AG04449 (cell line): ENCODE measurements at regions not wholly inside any gene's neighbourhood (a gene's known extent, or its start where the extent isn't known, plus 50 kb on each side); places are given as distances from the start of the nearest gene placed in this dataset.
"Not testable (repeated sequence)": the region's sequence is repeated elsewhere in the genome, so short reads cannot be mapped to it uniquely, and the experiment has no call there.

ENCODE experiments used
- CTCF ChIA-PET: fragments of 350-600 bp; formaldehyde crosslinking; extraction: SDS; loops from one replicate; lab custom pipeline; 2021; ENCODE audit warnings: antibody characterized with exemption; lab: Yijun Ruan, JAX
- POLR2A ChIA-PET: fragments of 400-600, 350-600 bp; formaldehyde crosslinking; extraction: SDS; loops from one replicate; lab custom pipeline; 2020; ENCODE audit warnings: antibody characterized with exemption, inconsistent platforms; lab: Yijun Ruan, JAX
- DNase-seq: peaks from one replicate; pipeline ENCODE4 v3.0.0-alpha.2; 2010; ENCODE audit warnings: low read depth, low spot score
- H3K4me3 ChIP-seq: 2 replicates; pipeline ENCODE4 v1.5.1; 2011; ENCODE audit warnings: low read depth, mild to moderate bottlenecking, control low read depth, low read length
- TF ChIP-seq, protein P1 (sequence below): IDR thresholded peaks from one replicate; pipeline ENCODE4 v1.5.1; 2011; ENCODE audit warnings: mild to moderate bottlenecking, moderate library complexity, low read length, control low read depth, inconsistent platforms; ENCODE audit not compliant: insufficient read depth; ENCODE audit errors: missing control alignments

- TF ChIP-seq, protein P1, sequence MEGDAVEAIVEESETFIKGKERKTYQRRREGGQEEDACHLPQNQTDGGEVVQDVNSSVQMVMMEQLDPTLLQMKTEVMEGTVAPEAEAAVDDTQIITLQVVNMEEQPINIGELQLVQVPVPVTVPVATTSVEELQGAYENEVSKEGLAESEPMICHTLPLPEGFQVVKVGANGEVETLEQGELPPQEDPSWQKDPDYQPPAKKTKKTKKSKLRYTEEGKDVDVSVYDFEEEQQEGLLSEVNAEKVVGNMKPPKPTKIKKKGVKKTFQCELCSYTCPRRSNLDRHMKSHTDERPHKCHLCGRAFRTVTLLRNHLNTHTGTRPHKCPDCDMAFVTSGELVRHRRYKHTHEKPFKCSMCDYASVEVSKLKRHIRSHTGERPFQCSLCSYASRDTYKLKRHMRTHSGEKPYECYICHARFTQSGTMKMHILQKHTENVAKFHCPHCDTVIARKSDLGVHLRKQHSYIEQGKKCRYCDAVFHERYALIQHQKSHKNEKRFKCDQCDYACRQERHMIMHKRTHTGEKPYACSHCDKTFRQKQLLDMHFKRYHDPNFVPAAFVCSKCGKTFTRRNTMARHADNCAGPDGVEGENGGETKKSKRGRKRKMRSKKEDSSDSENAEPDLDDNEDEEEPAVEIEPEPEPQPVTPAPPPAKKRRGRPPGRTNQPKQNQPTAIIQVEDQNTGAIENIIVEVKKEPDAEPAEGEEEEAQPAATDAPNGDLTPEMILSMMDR = no peak
- H3K4me3 ChIP-seq = no peak overlapping the region
- ChIA-PET POLR2A (no interaction called here), CTCF (no interaction called here)
- DNase-seq = no peak
These were observed 130.2 kb upstream of the PKP2 start for GRCh38 chr12:33026791-33027190.

GRCh38 chr12:33022724-33023123 is 126.1 kb upstream of the PKP2 start:
- H3K4me3 ChIP-seq, CTCF ChIA-PET, DNase-seq, POLR2A ChIA-PET: not testable (repeated sequence)

GRCh38 chr12:33017029-33017428 is 120.5 kb upstream of the PKP2 start:
- DNase-seq, H3K4me3 ChIP-seq, POLR2A ChIA-PET, CTCF ChIA-PET: not testable (repeated sequence)

DNA sequence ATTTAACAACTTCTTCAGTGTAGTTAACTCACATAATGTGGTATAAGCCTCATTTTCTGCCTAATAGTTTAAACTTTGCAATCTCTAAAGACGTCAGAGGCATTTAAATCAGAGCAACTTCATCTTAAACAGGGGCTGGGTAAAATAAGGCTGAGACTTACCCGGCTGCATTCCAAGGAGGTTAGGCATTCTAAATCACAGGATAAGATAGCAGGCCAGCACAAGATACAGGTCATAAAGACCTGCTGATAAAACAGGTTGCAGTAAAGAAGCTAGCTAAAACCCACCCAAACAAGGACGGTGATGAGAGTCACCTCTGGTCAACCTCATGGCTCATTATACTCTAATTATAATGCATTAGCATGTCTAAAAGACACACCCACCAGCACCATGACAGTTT is 115.6 kb upstream of the PKP2 start:
- POLR2A ChIA-PET = no interaction called here
- CTCF ChIA-PET = no interaction called here
- TF ChIP-seq, protein P1 = no peak
- no peak overlapping the region for H3K4me3 ChIP-seq
- no peak for DNase-seq

DNA sequence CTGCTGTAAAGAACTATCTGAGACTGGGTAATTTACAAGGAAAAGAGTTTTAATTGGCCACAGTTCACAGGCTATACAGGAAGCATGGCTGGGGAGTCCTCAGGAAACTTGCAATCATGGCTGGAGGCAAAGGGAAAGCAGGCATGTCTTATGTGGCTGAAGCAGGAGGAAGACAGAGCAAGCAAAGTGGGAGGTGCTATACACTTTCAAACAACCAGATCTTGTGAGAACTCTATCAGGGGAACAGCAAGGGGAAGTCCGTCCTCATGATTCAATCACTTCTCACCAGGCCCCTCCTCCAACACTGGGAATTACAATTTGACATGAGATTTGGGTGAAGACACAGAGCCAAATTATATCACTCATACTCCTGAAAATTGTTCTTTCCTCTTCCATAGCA is 109.5 kb upstream of the PKP2 start:
- TF ChIP-seq, protein P1 = no peak
- DNase-seq = no peak
- ChIA-PET POLR2A (no interaction called here), CTCF (no interaction called here)
- no peak overlapping the region for H3K4me3 ChIP-seq

GRCh38 chr12:33000016-33000415 is 103.4 kb upstream of the PKP2 start:
- POLR2A ChIA-PET = no interaction called here
- DNase-seq = no peak
- CTCF ChIA-PET = no interaction called here
- H3K4me3 ChIP-seq = no peak overlapping the region
- TF ChIP-seq, protein P1 = no peak

DNA sequence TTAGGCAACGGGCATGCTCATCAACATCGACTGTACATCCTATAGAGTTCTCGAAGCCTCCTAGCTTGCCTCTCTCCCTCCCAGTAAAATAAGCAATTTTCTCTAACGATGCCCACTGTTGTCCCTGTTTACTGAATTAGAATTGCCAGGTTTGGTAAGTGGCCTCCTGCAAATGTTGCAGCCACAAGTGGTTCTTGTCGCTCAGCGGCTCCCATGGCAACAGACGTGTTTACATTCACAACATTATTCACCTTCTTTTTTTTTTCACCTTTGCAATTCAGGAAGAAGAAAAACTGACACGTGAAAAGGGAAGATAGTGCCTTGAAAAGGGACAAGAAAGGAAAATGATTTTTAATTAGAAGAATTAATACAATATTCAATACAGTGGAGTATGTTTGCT is 100.9 kb upstream of the PKP2 start:
- ChIA-PET CTCF (no interaction called here), POLR2A (no interaction called here)
- TF ChIP-seq, protein P1 = no peak
- no peak overlapping the region for H3K4me3 ChIP-seq
- no peak for DNase-seq
